ENCODE measurements at regions not wholly inside any gene's neighbourhood (a gene's known extent, or its start where the extent isn't known, plus 50 kb on each side); places are given as distances from the start of the nearest gene placed in this dataset.

DNA sequence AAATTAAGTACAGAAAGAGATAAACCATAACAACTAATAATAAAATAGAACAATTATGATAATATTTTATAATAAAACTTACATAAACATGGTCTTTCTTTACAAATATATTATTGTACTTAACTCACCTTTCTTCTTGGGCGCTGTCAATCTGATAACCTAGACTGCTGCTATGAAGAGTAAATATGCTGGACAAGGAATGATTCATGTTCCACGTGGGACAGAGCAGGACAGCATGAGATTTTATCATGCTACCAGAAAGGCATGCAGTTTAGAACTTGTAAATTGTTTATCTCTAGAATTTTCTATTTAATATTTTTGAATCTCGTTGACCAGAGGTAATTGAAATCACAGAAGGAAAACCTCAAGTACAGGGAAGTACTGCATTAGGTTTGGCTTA, 210.7 kb downstream of the ANKRD30B start:
- Histone ChIP-seq H3K9ac (ENCODE audit: low read depth, low read length) (no peak overlapping the region), H3K18ac (ENCODE audit: low read depth, low read length) (no peak overlapping the region), H2AFZ (replicated peaks; ENCODE audit: low read length, poor library complexity) (no peak overlapping the region), H2BK20ac (ENCODE audit: low read depth, low read length) (no peak overlapping the region), H2AK9ac (replicated peaks; ENCODE audit: low read depth, low read length, poor library complexity) (no peak overlapping the region), H3K14ac (replicated peaks; ENCODE audit: low read depth, low read length) (no peak overlapping the region), H4K8ac (ENCODE audit: low read depth in 2 of 2, low read length in 2 of 2) (no peak overlapping the region), H3K4me1 (ENCODE audit: control insufficient read depth, insufficient read depth, low read length) (no peaks in the 10 kb centered on the region), H3K4me2 (ENCODE audit: low read depth, low read length) (no peak overlapping the region), H3K36me3 (ENCODE audit: control insufficient read depth, insufficient read depth, low read length) (no peaks in the 10 kb centered on the region), H3K27me3 (ENCODE audit: control insufficient read depth, insufficient read depth, low read length) (no peaks in the 10 kb centered on the region), H3K56ac (ENCODE audit: extremely low read depth, insufficient read depth, low read length) (no peak overlapping the region), H3K9me3 (ENCODE audit: control insufficient read depth, insufficient read depth, low read length) (peaks cover 21% of the 10 kb centered on the region), H2BK5ac (ENCODE audit: low read depth, low read length, poor library complexity, severe bottlenecking) (no peak overlapping the region), H3K27ac (ENCODE audit: insufficient read depth, low read length) (no peak overlapping the region), H4K91ac (ENCODE audit: insufficient read depth, low read depth, low read length) (no peak overlapping the region), H2BK120ac (ENCODE audit: low read depth, low read length) (no peak overlapping the region), H3K4me3 (ENCODE audit: insufficient read depth, low read depth, low read length) (no peak overlapping the region), H2BK15ac (ENCODE audit: low read depth, low read length) (no peak overlapping the region), H3K23ac (ENCODE audit: low read depth, low read length) (no peak overlapping the region), H4K5ac (ENCODE audit: low read depth, low read length) (no peak overlapping the region), H4K20me1 (ENCODE audit: insufficient read depth, low read length) (no peaks in the 10 kb centered on the region), H3K79me1 (ENCODE audit: low read depth in 1 of 2, low read length in 2 of 2) (no peaks in the 10 kb centered on the region), H3K9me1 (ENCODE audit: insufficient read depth, low read length) (no peaks in the 10 kb centered on the region), H3K4ac (ENCODE audit: low read depth, low read length) (no peak overlapping the region), H2AK5ac (ENCODE audit: low read depth, low read length) (no peak overlapping the region)
- whole genome bisulfite sequencing, 2 experiments (ENCODE audit: extremely low coverage in 2 of 2, insufficient read length in 1 of 2), result no CpG with 5 or more reads among the region's 3 CpGs
- ChIA-PET POLR2A (ENCODE audit: unreplicated experiment) (no interaction called here), CTCF (no interaction called here)
- no peak for TF ChIP-seq SMC3 (IDR thresholded peaks at IDR 0.05; ENCODE audit: low read depth, low read length)
- no peak for TF ChIP-seq RCOR1 (IDR thresholded peaks at IDR 0.05; ENCODE audit: insufficient replicate concordance, low read length)
- TF ChIP-seq FOS (IDR thresholded peaks at IDR 0.05; ENCODE audit: low read depth, low read length), result no peak
- DNase-seq, result no peak
- intact Hi-C loops (cut with micrococcal nuclease), result no loop called here
- no peak for ATAC-seq (ENCODE audit: low read depth)
- dilution Hi-C loops (cut with HindIII; ENCODE audit: low sequenced_read_pairs, unreplicated experiment), result no loop called here
- BruUV-seq (replicated peaks), result no TSS peak
- in situ Hi-C loops (cut with MboI; ENCODE audit: low sequenced_read_pairs), result no loop called here
